GM19372 (cell line): ENCODE measurements at regions not wholly inside any gene's neighbourhood (a gene's known extent, or its start where the extent isn't known, plus 50 kb on each side); places are given as distances from the start of the nearest gene placed in this dataset.

ENCODE experiments used
- ATAC-seq: cut with Tn5 transposase; IDR thresholded peaks from one replicate; pipeline ENCODE4 v1.9.1; 2021; ENCODE audit warnings: mild to moderate bottlenecking, low read depth, moderate library complexity; ENCODE audit not compliant: unreplicated experiment

DNA sequence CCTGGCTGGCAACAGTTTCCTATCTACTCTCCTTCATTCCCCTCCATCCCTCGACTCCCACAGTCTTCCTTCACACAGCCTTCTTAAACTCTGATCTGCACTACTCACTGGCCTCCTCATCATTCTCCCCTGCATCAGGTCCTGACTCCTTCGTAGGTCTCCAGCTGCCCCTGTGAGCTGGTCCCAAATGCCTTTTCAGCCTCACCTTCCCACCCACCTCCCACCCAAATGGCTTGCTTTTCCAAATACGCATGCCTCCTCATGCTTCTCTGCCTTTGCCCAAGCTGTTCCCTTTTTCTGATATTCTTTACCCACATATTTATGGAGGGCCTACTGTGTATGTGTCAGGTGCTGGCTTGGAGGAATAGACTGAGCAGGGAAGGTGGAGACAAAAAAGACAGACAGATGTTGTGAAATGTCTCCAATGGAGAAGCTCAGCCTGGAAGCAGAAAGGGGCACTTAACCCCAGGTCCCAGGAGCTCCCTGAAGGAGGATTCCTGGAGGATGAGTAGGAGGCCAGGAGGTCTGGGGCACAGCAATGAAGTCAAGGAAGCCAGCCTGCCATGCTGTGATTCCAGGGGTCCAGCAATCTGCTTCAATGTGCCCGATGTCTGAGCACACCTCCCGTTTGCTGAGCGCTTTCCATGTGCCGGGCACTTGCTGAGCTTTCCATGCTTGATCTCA, 252.2 kb downstream of the SHQ1 start:
- ATAC-seq, result no peak

DNA sequence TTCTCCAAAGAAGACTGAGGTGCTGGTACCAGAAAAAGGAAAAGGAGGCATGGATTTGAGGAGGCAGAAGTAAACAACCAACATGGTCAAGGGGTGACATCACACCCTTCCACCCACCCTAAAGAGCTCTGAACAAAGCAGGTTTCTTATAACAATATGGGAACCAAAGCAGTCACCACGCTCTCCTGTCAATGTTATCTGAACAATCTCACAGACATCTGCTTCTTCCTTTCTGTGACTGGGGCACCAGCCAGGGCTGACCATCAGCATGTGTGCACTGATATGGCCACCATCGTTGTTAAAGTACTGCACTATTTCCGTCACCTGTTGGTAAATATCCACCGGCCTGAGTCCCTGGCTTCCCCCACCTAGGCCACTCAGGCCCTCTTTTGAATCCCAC, 252.9 kb downstream of the SHQ1 start:
- ATAC-seq, result no peak

DNA sequence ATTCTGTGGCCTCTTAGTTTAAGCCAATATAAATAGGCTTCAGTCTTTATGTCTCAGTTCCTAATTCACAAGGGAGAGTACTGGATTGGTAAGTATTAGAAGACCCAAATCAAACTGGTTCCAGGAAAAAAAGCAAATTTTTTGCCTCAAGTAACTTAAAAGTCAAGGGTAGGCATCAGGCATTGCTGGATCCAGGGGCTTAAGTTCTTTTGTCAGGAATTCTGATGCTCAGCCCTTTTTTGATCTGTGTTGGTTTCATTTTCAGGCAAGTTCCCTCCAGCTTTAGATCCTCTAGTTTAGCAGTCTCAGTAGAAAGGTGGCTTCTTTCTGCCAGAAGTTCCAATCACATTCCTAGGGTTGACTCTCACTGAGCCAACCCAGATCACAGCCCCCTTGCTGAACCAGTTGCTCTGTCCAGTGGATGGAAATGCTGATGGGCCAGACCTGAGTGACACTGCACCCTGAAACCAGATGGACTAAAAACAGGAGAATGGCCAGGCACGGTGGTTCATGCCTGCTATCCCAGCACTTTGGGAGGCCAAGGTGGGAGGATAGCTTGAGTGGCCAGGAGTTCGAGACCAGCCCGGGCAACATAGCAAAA, 253.5 kb downstream of the SHQ1 start:
- no peak for ATAC-seq

DNA sequence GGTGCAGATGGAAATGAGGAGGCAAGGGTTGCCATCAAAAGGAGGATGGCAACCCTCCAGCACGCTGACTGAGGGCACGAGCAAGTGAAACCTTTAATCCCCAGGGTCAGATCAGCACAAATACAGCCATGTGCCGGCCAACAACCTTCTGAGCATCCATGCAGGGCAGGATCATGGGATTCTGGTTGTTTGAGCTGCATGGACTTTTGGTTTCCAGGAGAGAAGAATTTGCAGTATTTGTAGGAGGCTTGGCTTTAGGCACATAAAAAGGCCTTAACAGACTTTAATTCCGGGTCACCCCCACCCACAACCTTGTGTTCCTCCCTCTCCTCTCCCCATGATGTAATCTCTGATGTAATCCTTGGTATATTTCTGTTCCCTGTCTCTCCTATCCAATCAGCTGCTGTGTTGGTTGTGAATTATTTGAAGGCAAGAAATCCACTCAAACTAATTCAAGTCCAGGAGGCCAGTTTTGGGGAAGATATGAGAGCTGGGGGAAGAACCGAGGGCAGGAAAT, 254.3 kb downstream of the SHQ1 start:
- ATAC-seq, result no peak

DNA sequence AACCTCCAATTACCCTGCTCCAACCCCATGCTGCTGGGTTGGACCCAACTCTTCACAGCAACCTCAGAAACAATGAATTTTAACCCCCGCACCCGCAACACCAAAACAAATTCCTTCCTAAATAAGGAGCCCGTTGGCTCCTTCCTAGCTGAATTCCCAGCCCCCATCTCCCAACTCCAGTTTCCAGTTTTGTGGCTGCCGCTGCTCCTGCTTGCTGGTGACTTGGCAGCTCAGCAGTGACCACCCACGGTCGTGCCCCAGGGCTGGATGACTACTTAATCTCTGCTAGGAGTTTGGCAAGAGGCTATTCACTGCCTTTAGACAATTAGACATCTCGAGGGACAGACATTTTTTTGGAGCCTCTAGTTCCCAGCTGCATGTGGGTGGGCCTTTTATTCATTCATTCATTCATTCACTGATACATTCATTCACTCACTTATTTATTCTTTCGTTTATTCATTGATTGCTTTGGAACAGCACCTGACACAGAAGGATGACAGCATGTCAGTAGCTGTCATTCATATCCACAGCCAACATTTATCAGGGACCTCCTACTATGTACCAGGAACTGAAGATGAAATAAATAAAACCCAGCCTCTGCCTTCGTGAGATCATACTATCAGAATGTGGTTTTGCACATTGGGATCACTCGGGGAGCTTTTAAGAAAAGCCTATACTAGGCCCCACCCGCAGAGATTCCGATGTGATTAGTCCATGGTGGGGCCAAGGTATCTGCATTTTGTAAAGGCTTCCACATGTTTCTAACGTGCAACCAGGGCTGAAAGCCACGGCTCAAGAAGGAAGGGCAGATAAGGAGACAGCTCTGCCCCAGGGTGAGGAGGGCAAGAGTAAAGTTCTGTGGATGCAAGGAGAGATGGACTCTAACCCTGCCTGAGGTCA, 256.5 kb downstream of the SHQ1 start:
- ATAC-seq, result no peak

DNA sequence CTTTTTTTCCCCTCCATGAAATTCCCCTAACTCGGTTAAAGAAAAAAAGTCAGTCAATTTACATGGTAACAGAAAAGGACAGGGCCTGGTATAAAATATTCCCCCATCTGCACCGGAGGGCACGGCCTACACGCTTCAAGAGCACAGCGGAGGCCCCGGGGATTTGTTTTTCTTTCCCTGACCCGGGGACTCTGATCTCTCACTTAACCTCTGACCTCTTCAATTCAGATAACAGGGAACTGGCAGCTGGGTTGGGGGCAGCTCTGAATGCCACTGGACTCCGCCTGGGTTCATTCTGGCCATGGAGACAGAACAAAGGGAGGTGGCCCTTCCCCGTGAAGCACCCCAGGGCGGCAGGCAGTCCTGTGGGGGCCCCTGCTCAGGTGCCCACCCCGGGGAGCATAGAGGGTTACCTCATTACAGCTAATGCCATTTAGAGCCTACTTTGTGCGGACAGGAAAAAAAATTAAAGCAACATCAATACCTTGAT, 257.5 kb downstream of the SHQ1 start:
- ATAC-seq, result no peak

DNA sequence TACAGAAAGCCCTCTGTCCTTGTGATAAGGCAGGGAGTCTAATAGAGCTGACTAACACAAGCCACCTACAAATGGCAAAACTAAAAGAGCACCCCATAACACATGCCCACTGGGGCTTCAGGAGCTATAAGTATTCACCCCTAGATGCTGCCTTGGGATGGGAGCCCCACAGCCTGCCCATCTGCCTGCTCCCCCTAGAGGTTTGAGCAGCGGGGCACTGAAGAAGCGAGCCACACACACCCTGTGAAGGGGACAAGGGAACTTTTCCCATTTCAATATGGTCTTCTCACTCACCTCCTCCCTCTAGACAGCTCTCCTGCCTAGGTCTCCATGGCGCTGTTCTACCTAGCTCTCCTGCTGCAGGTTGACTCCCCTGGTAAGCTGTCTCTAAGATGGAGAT, 261.0 kb downstream of the SHQ1 start:
- no peak for ATAC-seq

DNA sequence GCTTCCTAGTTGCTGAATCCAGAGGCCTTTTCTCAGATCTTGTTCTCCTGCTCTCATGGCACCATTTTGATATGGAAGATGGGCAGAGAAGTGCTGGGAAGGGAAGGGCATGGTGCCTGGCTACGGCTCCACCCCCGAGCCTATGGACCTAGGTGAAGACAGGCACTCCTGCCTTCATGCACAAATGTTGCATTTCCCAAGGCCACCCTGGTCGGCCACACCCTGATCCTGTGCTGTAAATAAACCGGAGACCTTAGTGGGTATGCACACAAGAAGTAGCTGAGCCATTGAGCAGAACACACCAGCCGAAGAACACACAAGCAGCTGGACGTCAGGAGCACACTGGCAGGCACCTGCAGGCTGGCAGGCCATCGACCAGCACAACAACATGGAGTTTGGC, 261.6 kb downstream of the SHQ1 start:
- ATAC-seq, result no peak

DNA sequence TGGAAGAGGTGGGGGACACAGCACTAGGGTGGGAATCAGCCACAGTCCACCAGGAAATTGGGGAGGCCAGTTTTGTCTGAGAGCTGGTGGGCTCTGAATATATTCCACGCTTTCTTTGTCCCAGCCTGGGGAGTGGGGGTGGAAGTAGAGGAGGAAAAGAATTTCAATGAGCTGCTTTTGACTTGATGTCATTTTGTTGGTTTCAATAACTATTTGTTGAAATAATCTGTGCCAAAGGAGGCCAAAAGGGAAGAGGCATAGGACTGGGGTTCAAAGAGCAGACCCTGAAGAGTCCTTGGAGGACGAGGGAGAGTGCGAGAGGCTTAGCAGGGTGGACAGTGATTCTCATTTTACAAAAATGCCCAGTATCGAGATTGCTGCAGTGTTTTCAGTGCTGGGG, 262.3 kb downstream of the SHQ1 start:
- ATAC-seq, result no peak

DNA sequence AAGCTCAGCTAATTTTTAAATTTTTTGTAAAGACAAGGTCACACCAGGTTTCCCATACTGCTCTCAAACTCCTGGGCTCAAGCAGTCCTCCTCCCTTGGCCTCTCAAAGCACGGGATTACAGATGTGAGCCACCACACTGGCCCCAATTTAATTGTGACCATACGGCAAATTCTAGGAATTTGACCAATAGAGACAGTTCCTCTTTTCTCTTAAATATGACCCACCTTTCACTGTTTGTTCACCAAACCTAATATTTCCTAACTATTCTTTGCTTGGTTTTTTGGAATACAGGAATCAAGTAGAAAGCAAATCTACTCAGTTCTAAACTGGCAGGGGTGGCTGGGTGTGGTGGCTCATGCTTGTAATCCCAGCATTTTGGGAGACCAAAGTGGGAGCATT, 264.0 kb downstream of the SHQ1 start:
- no peak for ATAC-seq

DNA sequence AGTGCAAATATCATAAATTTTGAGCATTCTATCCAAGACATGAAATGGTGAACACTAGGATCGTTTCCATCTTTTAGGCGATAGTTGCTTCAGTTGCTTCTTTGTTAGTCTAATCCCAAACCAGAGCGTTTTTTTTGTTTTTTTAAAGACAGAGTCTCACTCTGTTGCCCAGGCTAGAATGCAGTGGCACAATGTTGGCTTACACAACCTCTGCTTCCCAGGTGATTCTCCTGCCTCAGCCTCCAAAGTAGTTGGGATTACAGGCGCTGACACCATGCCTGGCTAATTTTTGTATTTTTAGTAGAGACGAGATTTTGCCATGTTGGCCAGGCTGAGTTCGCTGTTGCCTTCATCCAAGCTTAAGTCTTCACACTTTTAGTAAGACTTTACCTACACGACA, 265.3 kb downstream of the SHQ1 start:
- no peak for ATAC-seq

DNA sequence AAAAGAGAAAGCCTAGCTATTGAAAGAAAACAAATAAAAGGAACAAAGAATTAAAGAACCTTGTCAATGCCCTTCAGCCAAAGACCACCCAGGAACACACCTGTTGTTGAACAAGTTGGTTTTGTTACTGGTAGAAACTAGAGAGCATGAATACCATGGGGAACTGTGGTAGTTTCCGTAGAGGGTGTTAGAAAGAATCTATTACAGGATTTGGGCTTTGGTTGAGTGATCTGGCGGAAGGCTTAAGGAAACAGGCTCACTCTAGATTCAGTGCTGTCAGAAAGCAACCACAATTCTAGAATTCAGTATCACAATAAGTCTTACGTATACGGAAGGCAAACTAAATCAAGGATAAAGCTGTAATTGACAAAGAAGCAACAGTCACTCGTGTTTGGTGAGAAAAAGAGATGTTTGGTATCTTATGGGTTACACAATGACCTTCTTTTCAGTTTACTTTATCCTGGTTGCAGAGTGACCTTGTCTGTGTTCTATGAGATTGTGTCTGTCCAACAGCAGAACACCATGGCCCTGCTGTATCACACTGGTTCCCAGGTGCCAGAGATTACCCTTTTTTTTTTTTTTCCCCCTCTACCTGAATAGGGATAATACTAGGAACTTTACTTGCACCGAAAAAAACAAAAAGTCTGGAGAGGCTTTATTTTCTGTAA, 265.9 kb downstream of the SHQ1 start:
- peak; percentile 92 for ATAC-seq

DNA sequence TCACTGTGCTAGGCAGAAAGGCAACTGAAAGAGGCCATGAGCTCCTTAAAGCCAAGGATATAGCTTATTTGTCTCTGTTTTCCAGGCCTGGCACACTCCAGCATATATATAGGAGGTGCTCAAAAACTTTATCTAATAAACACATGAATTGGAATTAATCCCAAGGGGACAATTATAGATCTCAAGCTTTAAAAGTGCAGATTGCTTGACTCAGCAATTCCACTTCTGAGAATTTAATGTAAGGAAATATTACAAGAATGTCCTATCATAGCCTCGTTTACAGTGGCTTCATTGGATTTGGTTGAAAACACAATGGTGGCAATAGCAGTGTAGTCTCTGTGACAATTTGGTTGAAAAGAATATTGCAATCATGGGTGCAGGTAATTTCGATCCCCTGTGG, 267.3 kb downstream of the SHQ1 start:
- ATAC-seq, result no peak

DNA sequence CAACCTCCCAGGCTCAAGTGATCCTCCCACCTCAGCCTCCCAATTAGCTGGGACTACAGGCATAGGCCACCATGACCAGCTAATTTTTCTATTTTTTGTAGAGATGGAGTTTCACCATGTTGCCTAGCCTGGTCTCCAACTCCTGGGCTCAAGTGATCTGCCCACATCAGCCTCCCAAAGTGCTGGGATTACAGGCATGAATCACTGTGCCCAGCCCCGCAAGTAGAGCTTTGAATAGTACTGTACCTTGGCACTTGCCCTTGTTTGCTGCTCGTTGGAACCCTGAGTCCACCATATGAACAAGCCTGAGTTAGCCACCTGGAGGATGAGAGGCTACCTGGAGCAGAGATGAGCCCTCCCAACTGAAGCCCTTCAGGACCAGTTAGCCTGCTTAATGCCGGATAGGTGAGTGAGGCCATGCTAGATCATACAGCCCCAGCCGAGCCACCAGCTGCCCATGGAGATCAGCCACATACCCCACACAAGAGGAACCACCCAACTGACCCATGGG, 267.9 kb downstream of the SHQ1 start:
- ATAC-seq, result no peak

DNA sequence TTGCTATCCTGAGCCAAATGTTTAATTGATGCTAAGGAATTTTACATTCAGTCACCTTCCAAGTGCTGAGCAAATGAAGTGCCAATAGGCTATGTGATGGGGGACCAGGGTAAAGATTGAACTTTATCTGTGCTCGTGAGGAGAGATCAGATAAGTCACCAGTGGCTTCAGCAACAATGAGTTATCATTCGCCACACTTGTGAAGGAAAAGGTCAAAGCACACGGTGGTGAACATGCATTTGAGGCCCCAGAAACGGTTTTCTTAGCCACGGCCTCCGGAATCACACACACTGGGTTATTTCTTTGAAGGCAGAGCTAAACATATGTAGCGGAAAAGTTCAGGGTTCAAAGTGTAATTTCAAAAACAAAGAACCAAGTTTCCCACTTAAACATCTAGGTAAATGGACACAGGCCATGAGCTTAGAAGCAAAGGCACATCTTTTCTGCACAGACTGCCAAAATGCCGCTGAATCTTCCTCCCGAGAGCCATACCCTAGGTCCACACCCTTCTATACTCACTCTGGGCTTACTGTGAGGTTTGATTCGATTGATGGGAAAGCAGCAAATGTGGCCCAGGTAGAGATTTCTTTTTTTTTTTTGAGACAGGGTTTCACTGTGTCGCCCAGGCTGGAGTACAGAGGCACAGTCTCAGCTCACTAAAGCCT, 268.5 kb downstream of the SHQ1 start:
- no peak for ATAC-seq

DNA sequence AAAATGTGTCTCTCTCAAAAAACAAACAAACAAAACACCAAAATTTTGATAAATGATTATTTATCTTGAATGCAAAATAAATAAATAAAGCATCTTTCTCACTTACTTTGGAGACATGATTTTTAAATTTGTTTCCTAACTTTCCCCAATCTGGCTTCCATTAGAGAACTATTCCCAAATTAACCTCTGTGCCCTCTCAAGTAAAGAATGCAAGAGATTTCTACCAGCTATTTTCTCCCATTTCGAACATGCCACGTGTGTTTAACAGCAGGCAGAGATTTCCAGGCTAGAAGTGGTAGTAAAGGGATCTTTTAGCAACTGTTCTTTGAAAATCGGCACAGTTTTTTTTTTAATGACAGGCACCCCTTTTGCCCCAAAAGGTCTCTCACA, 269.1 kb downstream of the SHQ1 start:
- ATAC-seq, result no peak

DNA sequence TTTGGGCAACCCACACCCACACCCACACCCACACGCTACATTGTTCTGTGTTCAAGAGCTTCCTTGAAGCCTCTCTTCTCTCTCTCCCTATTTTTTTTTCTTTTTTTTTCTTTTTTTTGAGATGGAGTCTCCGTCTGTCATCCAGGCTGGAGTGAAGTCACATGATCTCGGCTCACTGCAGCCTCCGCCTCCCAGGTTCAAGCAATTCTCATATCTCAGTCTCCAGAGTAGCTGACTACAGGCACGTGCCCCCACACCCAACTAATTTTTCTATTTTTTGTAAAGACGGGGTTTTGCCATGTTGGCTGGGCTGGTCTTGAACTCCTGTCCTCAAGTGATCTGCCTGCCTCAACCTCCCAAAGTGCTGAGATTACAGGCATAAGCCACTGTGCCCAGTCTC, 271.1 kb downstream of the SHQ1 start:
- ATAC-seq, result no peak

DNA sequence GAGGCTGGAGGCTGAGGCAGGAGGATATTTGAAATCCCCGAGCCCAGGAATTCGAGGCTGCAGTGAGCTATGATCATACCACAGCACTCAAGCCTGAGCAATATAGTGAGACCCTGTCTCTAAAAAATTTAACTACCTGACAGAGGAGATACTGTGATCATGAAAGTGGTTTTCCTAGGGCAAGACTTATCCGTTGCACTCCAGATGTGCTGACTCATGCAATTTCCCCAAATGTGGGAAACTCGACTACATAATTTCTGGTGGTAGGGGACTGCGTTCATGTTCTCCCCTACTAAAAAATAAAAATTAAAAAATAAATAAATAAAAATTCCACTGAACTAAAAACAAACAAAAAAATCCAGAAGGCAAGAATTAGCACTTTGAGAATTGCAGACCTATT, 271.7 kb downstream of the SHQ1 start:
- ATAC-seq, result no peak

DNA sequence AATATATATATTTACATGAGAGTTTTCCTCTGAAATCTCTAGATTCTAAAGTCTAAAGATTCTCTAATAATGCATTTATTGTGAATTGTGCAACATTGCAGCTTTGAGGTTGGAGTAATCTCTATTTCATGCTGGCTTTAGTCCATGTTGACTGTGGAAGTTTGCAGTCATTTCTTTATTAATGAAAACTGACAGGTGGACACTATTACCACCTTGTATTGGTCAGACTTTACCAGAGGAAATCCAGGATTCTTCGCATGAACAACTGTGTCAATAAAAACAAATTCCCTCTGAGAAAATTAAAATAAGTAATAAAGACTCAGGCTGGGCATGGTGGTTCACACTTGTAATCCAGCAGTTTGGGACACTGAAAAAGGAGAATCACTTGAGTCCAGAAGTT, 274.1 kb downstream of the SHQ1 start:
- no peak for ATAC-seq

DNA sequence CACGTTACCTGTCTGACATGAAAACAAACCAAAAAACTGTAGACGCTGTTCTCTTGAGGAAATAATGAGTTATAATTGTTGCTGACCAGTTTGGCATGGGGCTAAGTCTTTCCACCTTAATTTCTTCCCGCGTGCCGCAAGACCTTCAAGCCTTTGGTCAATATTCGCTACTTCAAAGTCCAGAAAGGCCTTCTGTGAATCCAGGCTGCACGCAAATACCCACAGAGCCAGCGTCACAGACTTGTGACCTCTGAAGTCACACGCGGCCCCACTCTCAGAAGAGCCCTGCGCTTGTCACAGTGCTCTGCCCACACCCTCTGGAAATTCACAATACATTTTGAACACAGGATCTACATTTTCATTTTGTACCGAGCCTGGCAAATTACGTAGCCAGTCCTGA, 275.2 kb downstream of the SHQ1 start:
- ATAC-seq, result no peak
